Smooth muscle cell (in vitro differentiated cells): ENCODE measurements at regions not wholly inside any gene's neighbourhood (a gene's known extent, or its start where the extent isn't known, plus 50 kb on each side); places are given as distances from the start of the nearest gene placed in this dataset.

Source experiments
- DNase-seq: peaks from one replicate; lab custom pipeline; 2025; ENCODE audit not compliant: unreplicated experiment; lab: John Stamatoyannopoulos, UW
- H2AFZ ChIP-seq: fragments of 200-600 bp; sonication (generic); 2 replicates; pipeline ENCODE4 v1.6.0; 2016; ENCODE audit warnings: antibody characterized with exemption, low read depth, mild to moderate bottlenecking
- H3F3A ChIP-seq: fragments of 200-600 bp; sonication (generic); 2 replicates; pipeline ENCODE4 v1.6.0; 2017; ENCODE audit warnings: antibody characterized with exemption, low read depth
- H3K27ac ChIP-seq: fragments of 200-600 bp; sonication (generic); 2 replicates; pipeline ENCODE4 v1.5.1; 2016; ENCODE audit warnings: low read depth, mild to moderate bottlenecking
- H3K27me3 ChIP-seq: fragments of 200-600 bp; sonication (generic); 2 replicates; pipeline ENCODE4 v1.6.1; 2016; ENCODE audit warnings: low read depth, mild to moderate bottlenecking
- H3K36me3 ChIP-seq: fragments of 200-600 bp; sonication (generic); 2 replicates; pipeline ENCODE4 v1.5.1; 2016; ENCODE audit warnings: low read depth
- H3K4me1 ChIP-seq: fragments of 200-600 bp; sonication (generic); 2 replicates; pipeline ENCODE4 v1.5.1; 2016; ENCODE audit warnings: low read depth
- H3K4me2 ChIP-seq: fragments of 200-600 bp; sonication (generic); 2 replicates; pipeline ENCODE4 v1.6.0; 2016; ENCODE audit warnings: mild to moderate bottlenecking
- H3K4me3 ChIP-seq: fragments of 200-600 bp; sonication (generic); 2 replicates; pipeline ENCODE4 v1.5.1; 2016; ENCODE audit warnings: mild to moderate bottlenecking
- H3K79me2 ChIP-seq: fragments of 200-600 bp; sonication (generic); 2 replicates; pipeline ENCODE4 v1.6.0; 2016; ENCODE audit warnings: low read depth, mild to moderate bottlenecking
- H3K9ac ChIP-seq: fragments of 200-600 bp; sonication (generic); 2 replicates; pipeline ENCODE4 v1.6.0; 2016; ENCODE audit warnings: low read depth
- H3K9me3 ChIP-seq: fragments of 200-600 bp; sonication (generic); replicated peaks from 2 replicates; pipeline ENCODE4 v1.5.1; 2016; ENCODE audit warnings: low read depth
- H4K20me1 ChIP-seq: fragments of 200-600 bp; sonication (generic); 2 replicates; pipeline ENCODE4 v1.6.0; 2016; ENCODE audit warnings: low read depth
- WGBS: methylation state at CpG from one replicate; pipeline ENCODE4 v1.1.7; 2016; ENCODE audit warnings: low lambda C conversion rate; 5-methylcytosine and 5-hydroxymethylcytosine counted together
- TF ChIP-seq, protein P1 (sequence below): fragments of 200-600 bp; sonication (generic); IDR thresholded peaks from 2 replicates; pipeline ENCODE4 v1.5.1; 2017; ENCODE audit warnings: borderline replicate concordance, mild to moderate bottlenecking, antibody characterized with exemption; ENCODE audit not compliant: insufficient read depth, poor library complexity, severe bottlenecking

DNA sequence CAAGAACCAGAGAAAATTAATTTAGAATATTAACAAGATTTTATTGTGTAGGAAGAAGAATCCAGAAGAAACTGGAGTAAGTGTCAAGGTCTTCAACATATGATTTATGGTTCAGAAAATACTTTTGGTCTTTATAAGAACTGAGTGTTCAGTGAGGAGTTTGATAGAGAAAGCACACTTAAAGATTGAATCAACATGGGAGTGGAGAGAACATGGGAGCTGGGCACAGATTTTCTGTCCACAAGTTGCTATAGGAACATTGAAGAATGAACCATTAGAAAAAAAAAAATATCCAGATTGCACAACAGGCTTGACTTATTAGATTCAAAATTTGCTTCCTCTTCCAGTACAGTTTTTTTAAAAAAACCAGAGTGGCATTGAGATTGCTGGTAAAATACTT, 601.2 kb upstream of the GNPDA2 start:
- Histone ChIP-seq H3F3A (no peaks in the 10 kb centered on the region), H3K9ac (no peak overlapping the region), H3K79me2 (no peaks in the 10 kb centered on the region), H3K27ac (no peak overlapping the region), H3K4me2 (no peak overlapping the region), H3K4me3 (no peak overlapping the region), H2AFZ (no peak overlapping the region), H3K36me3 (no peaks in the 10 kb centered on the region), H3K27me3 (no peaks in the 10 kb centered on the region), H3K4me1 (peaks cover 5% of the 10 kb centered on the region), H4K20me1 (no peaks in the 10 kb centered on the region), H3K9me3 (no peaks in the 10 kb centered on the region)
- TF ChIP-seq, protein P1, sequence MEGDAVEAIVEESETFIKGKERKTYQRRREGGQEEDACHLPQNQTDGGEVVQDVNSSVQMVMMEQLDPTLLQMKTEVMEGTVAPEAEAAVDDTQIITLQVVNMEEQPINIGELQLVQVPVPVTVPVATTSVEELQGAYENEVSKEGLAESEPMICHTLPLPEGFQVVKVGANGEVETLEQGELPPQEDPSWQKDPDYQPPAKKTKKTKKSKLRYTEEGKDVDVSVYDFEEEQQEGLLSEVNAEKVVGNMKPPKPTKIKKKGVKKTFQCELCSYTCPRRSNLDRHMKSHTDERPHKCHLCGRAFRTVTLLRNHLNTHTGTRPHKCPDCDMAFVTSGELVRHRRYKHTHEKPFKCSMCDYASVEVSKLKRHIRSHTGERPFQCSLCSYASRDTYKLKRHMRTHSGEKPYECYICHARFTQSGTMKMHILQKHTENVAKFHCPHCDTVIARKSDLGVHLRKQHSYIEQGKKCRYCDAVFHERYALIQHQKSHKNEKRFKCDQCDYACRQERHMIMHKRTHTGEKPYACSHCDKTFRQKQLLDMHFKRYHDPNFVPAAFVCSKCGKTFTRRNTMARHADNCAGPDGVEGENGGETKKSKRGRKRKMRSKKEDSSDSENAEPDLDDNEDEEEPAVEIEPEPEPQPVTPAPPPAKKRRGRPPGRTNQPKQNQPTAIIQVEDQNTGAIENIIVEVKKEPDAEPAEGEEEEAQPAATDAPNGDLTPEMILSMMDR, result no peak
- no peak for DNase-seq

DNA sequence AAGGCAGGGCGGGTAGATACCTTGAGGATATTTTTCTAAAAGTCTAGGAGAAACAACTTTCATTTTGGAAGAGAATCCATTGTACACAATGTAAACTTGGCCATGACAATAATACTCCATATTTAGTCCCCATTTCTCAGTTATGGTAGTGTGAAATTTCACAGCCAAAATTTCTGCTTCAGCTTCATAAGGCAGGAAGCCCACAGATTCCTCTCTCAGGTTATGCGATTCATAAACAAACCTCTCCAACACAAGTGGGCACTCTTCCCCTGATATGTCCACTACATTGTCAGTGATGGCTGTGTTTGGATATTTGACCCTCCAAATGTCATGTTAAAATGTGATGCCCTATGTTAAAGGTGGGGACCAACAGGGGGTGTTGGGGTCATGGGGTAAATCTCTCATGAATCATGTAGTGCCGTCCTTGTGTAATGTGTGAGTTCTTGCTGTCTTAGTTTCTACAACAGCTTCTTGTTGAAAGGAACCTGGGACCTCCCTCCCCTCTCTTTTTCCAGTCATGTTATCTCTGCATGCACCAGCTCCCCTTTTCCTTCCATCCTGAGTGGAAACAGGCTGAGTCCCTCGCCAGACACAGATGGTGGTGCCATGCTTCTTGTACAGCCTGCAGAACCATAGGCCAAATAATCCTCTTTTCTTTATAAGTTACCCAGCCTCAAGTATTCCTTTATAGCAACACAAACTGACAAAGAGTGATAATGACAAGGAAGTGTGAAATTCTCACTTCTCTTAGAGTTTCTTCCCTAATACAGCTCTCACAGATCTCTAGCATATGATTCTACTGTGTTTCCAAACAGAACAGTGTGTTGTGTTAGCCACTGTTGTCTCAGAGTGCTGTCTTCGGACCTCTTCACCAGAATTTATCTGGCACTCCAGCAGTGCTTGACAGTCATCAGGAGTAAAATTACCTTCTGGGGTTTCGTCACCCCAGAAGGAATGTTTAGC, 598.4 kb upstream of the GNPDA2 start:
- no peaks in the 10 kb centered on the region for H4K20me1 ChIP-seq
- WGBS, result 86% methylated on average over 6 of the region's 6 CpGs
- no peaks in the 10 kb centered on the region for H3K36me3 ChIP-seq
- TF ChIP-seq, protein P1, result no peak
- H2AFZ ChIP-seq, result no peak overlapping the region
- no peak for DNase-seq
- no peaks in the 10 kb centered on the region for H3K9me3 ChIP-seq
- no peaks in the 10 kb centered on the region for H3K4me1 ChIP-seq
- no peak overlapping the region for H3K4me3 ChIP-seq
- H3K27ac ChIP-seq, result no peak overlapping the region
- H3K4me2 ChIP-seq, result no peak overlapping the region
- no peak overlapping the region for H3K9ac ChIP-seq
- no peaks in the 10 kb centered on the region for H3K27me3 ChIP-seq
- H3F3A ChIP-seq, result no peaks in the 10 kb centered on the region
- no peaks in the 10 kb centered on the region for H3K79me2 ChIP-seq

DNA sequence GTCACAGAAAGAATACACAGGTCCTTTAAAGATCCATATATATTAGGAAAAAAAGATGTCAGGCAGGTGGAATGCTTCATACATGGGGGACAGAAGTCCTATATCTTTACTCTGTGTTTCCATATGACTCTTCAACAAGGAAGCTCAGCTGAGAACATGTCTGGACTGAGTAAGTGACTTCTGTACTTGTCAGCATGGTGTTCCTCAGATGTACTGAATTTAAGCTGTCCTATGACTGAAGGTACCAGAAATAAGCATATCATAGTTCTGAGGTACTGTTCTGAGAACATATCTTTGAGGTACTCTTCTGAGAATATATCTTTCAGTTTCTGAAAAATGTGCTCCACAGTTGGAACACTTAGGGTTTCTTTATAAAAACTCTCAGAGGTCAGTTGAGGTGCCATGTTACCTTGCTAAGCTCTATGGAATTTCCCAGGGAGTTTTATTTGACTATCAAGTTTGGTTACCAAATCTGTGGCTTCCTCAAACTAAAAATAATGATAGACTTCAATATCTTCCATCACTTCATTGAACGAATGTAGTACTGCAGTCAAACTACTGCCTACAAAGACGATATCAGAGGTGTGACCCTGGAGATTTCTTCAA, 597.2 kb upstream of the GNPDA2 start:
- no peak for DNase-seq
- Histone ChIP-seq H3K4me2 (no peak overlapping the region), H3K27ac (no peak overlapping the region), H3K9me3 (no peaks in the 10 kb centered on the region), H4K20me1 (no peaks in the 10 kb centered on the region), H3K4me1 (no peaks in the 10 kb centered on the region), H3K36me3 (no peaks in the 10 kb centered on the region), H3K79me2 (no peaks in the 10 kb centered on the region), H3K27me3 (no peaks in the 10 kb centered on the region), H2AFZ (no peak overlapping the region), H3K9ac (no peak overlapping the region), H3F3A (no peaks in the 10 kb centered on the region), H3K4me3 (no peak overlapping the region)
- WGBS, result 74% methylated on average over 2 of the region's 2 CpGs
- TF ChIP-seq, protein P1, result no peak
